ENCODE measurements at regions not wholly inside any gene's neighbourhood (a gene's known extent, or its start where the extent isn't known, plus 50 kb on each side); places are given as distances from the start of the nearest gene placed in this dataset.

DNA sequence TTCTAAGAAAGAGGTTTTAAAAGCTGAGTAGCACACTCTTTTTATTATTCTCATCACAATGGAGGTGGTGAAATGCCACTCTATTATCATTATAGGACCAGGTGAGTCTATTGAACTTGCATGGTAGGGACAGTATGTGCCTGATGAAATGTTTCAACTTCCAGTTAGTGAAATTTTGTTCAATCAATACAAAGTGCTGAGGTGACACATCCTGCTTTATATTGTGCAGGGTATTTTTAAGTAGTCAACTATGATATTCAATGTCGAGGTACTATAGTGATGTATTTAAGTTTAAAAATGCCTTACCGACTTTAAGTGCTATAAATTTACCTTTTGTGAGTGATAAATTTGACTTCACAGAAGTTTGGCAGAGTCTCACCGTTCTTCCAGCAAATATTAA, 284.7 kb upstream of the BRINP3 start:
- Histone ChIP-seq H3K9me3 (no peaks in the 10 kb centered on the region), H3K27ac (no peak overlapping the region), H3K27me3 (no peaks in the 10 kb centered on the region), H3K36me3 (no peaks in the 10 kb centered on the region), H3K4me1 (ENCODE audit: control insufficient read depth in 1 of 2, insufficient read depth in 1 of 2, low read depth in 1 of 2, low read length in 1 of 2) (no peaks in the 10 kb centered on the region), H3K4me3 (ENCODE audit: low read depth in 1 of 2, low read length in 1 of 2) (no peak overlapping the region)
- TF ChIP-seq, protein P1, sequence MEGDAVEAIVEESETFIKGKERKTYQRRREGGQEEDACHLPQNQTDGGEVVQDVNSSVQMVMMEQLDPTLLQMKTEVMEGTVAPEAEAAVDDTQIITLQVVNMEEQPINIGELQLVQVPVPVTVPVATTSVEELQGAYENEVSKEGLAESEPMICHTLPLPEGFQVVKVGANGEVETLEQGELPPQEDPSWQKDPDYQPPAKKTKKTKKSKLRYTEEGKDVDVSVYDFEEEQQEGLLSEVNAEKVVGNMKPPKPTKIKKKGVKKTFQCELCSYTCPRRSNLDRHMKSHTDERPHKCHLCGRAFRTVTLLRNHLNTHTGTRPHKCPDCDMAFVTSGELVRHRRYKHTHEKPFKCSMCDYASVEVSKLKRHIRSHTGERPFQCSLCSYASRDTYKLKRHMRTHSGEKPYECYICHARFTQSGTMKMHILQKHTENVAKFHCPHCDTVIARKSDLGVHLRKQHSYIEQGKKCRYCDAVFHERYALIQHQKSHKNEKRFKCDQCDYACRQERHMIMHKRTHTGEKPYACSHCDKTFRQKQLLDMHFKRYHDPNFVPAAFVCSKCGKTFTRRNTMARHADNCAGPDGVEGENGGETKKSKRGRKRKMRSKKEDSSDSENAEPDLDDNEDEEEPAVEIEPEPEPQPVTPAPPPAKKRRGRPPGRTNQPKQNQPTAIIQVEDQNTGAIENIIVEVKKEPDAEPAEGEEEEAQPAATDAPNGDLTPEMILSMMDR (IDR thresholded peaks at IDR 0.05): no peak

DNA sequence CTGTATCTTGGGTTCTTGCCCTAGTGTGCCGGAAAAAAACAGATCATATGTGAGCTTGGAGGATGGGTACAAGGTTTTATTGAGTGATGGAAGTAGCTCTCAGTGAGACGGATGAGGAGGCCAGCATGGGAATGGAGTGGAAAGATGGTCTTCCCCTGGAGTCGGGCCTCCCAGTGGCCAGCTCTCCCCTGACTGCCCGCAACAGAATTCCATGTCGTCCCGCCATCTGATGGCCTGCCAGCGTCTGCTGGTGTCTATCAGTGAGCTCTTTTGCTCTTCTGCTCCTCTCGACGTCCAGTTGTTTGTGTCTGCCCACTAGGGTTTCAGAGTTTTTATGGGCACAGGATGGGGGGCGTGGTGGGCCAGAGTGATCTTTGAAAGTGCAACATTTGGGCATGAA, 315.2 kb upstream of the BRINP3 start:
- H3K36me3 ChIP-seq: no peaks in the 10 kb centered on the region
- no peaks in the 10 kb centered on the region for H3K9me3 ChIP-seq
- H3K4me3 ChIP-seq (ENCODE audit: low read depth in 1 of 2, low read length in 1 of 2): no peak overlapping the region
- H3K27me3 ChIP-seq: no peaks in the 10 kb centered on the region
- H3K4me1 ChIP-seq (ENCODE audit: control insufficient read depth in 1 of 2, insufficient read depth in 1 of 2, low read depth in 1 of 2, low read length in 1 of 2): no peaks in the 10 kb centered on the region
- no peak overlapping the region for H3K27ac ChIP-seq
- TF ChIP-seq, protein P1 (IDR thresholded peaks at IDR 0.05): no peak

DNA sequence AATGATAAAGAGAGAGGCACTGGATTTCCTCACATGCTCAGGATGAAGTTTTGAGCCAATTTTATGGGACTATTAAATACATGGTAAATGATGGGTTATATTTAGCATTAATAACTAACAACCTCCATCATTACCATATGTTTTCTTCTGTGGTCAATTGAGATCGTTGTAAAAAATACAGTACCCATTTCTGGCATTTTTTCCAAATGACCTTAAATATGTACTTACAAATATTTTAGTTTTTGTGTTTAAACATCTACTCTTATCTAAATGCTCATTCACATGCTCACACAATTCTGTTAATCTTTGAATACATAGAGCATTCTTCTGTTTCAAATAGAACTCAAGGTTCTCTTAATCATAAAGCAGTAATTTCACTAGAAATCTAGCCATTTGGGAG, 330.0 kb upstream of the BRINP3 start:
- no peaks in the 10 kb centered on the region for H3K4me1 ChIP-seq (ENCODE audit: control insufficient read depth in 1 of 2, insufficient read depth in 1 of 2, low read depth in 1 of 2, low read length in 1 of 2)
- no peak overlapping the region for H3K27ac ChIP-seq
- H3K36me3 ChIP-seq: no peaks in the 10 kb centered on the region
- H3K9me3 ChIP-seq: no peaks in the 10 kb centered on the region
- H3K27me3 ChIP-seq: no peaks in the 10 kb centered on the region
- TF ChIP-seq, protein P1 (IDR thresholded peaks at IDR 0.05): no peak
- H3K4me3 ChIP-seq (ENCODE audit: low read depth in 1 of 2, low read length in 1 of 2): no peak overlapping the region

DNA sequence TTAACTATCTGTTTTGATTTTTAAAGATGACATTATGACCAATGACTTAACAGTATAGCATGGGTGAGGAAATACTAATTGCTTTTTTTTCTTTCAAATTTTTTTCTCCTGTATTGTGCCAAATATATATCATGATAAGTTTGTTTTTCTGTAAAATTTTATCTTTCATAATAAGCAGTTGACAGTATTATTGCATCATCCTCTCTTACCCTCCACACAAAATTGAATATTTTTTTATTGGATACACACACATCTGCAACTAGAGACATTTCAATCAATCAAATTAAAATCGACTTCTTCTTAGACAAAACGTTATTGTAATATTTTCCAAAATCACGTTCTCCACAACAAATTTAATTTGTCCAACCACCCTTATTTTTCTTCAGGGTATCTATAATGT, 330.4 kb upstream of the BRINP3 start:
- H3K27ac ChIP-seq: no peak overlapping the region
- no peaks in the 10 kb centered on the region for H3K9me3 ChIP-seq
- TF ChIP-seq, protein P1 (IDR thresholded peaks at IDR 0.05): no peak
- H3K4me3 ChIP-seq (ENCODE audit: low read depth in 1 of 2, low read length in 1 of 2): no peak overlapping the region
- H3K27me3 ChIP-seq: no peaks in the 10 kb centered on the region
- H3K4me1 ChIP-seq (ENCODE audit: control insufficient read depth in 1 of 2, insufficient read depth in 1 of 2, low read depth in 1 of 2, low read length in 1 of 2): no peaks in the 10 kb centered on the region
- no peaks in the 10 kb centered on the region for H3K36me3 ChIP-seq

DNA sequence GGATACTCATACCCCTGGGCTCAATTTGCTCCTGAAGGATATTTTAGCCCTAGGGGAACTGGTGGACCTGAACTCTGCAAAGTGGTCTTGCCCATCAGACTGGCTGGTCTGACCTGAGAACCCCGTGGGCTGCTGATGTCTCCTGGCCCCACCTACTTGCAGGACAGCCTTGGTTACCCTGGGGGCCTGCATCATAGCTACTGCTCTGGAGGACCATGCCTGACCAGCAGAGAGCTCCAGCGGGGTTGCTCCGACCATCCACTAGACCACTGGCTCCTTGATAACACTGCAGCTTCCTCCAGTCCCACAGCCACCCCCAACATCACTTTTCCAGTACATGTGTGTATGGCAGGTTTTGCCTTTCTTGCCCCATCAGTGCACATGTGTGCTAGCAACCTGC, 331.6 kb upstream of the BRINP3 start:
- no peak overlapping the region for H3K27ac ChIP-seq
- H3K4me1 ChIP-seq (ENCODE audit: control insufficient read depth in 1 of 2, insufficient read depth in 1 of 2, low read depth in 1 of 2, low read length in 1 of 2): no peaks in the 10 kb centered on the region
- no peak overlapping the region for H3K4me3 ChIP-seq (ENCODE audit: low read depth in 1 of 2, low read length in 1 of 2)
- H3K27me3 ChIP-seq: no peaks in the 10 kb centered on the region
- H3K9me3 ChIP-seq: no peaks in the 10 kb centered on the region
- TF ChIP-seq, protein P1 (IDR thresholded peaks at IDR 0.05): no peak
- H3K36me3 ChIP-seq: no peaks in the 10 kb centered on the region

DNA sequence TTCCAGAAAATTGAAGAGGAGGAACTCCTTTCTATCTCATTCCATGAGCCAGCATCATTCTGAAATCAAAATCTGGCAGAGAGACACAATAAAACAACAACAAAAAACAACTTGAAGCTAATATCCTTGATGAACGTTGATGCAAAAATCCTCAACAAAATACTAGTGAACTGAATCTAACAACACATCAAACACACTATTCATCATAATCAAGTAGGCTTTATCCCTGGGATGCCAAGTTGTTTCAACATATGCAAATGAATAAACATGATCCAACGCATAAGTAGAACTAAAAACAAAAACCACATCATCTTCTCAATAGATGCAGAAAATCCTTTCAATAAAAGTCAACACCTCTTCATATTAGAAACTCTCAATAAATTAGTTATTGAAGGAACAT, 335.3 kb upstream of the BRINP3 start:
- H3K27me3 ChIP-seq: no peaks in the 10 kb centered on the region
- H3K36me3 ChIP-seq: no peaks in the 10 kb centered on the region
- no peaks in the 10 kb centered on the region for H3K4me1 ChIP-seq (ENCODE audit: control insufficient read depth in 1 of 2, insufficient read depth in 1 of 2, low read depth in 1 of 2, low read length in 1 of 2)
- H3K4me3 ChIP-seq (ENCODE audit: low read depth in 1 of 2, low read length in 1 of 2): no peak overlapping the region
- TF ChIP-seq, protein P1 (IDR thresholded peaks at IDR 0.05): no peak
- H3K9me3 ChIP-seq: no peaks in the 10 kb centered on the region
- no peak overlapping the region for H3K27ac ChIP-seq

Measured in neutrophil (primary cell).